GM21717 (cell line): ENCODE measurements at regions not wholly inside any gene's neighbourhood (a gene's known extent, or its start where the extent isn't known, plus 50 kb on each side); places are given as distances from the start of the nearest gene placed in this dataset.

Experiments
- ATAC-seq: cut with Tn5 transposase; IDR thresholded peaks from one replicate; pipeline ENCODE4 v1.9.1; 2021; ENCODE audit warnings: mild to moderate bottlenecking, moderate library complexity; ENCODE audit not compliant: unreplicated experiment

- no peak for ATAC-seq
These were observed 441.7 kb downstream of the CBLN2 start for GRCh38 chr18:72102412-72102811.

- no peak for ATAC-seq
These were observed 443.6 kb downstream of the CBLN2 start for GRCh38 chr18:72100465-72101004.

DNA sequence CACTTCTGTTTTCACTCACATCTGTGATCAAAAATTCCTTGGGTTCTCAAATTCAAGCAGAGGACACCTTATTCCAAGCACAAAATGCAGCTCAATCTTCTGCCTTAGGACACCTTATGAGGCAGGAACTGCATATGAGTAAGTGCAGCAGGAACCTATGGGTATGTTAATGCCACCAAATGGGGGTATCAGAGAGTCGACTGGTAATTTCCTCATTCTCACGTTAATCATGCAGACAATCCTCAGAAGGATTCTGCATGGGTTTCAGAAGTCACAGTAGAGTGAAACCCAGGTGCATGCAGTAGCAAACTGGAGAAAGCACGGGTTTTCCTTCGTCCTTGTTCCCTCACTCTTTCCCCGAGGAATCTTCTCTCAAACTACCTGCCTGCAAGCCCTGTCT is 452.8 kb downstream of the CBLN2 start:
- no peak for ATAC-seq

DNA sequence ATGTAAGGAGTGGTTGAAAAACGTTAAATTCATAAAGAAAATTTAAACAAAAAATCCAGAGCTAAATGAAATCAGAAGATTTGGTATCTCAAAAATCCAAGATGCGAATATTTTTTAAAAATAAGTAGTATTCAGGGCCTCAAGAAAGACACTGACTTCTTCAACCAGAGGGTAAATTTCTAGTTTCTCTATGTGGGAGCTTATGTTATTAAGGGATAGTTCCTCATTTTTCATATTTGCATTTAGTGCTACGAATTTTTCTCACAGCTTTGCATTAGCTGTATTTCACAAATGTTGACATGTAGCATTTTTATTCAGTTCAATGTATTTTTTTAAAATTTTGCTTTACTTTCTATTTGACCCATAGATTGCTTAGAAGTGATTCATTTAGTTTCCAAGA is 454.7 kb downstream of the CBLN2 start:
- no peak for ATAC-seq

- ATAC-seq, result no peak
These were observed 457.7 kb downstream of the CBLN2 start for GRCh38 chr18:72086421-72086820.

DNA sequence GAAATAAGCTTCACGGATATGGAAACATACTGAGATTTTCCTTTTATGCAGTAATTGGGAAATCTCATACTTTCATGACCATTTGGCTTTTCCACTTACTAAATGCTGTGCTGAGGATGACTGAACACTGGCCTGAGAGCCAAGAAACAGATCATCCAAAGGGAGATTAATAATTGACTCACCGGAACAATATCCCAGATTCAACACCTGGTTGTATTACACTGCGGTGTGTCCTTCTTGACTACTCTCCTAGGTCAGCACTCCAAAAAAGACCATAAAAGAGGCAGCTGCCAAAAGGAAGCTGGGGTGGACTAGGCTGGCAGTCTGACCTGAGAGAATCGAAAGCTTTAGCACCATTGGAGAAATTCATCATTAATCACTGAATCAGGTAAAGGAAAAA is 469.1 kb downstream of the CBLN2 start:
- ATAC-seq, result no peak

DNA sequence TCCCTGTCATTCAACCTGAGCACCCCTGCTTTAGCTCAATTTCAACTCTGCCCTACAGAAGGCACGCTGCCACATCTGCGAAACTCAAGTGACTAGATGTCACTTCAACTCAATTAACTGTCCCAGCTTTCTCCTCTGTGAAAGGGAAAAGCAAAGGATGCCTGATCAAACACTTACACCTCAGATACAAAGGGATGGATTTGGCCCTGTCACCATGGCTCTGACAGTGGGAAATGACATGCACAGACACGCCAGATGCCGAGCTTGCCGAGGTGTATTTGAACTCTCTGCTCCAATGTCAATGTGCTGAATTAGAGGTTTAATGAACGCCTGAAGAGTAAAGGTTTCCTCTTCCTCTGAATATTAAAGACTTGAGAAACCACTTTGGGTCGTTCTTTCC is 481.1 kb downstream of the CBLN2 start:
- no peak for ATAC-seq

DNA sequence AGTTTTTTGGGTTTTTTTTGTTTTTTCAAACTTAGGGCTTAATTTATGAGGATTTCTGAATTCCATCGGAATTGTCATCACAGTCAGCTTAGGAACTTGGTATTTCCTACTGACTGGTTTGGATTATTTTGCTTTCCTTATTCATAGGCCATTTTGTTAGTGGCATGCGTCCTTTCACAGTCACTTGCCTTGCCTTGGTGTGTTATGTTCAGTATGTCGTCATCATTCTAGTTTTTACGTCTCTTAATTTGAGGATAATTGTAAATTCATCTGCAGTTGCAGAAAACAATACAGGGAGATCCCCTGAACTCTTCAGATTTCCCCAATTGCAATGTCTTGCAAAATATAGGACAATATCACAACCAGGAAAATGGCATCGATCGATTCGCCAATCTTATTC is 485.3 kb downstream of the CBLN2 start:
- no peak for ATAC-seq

DNA sequence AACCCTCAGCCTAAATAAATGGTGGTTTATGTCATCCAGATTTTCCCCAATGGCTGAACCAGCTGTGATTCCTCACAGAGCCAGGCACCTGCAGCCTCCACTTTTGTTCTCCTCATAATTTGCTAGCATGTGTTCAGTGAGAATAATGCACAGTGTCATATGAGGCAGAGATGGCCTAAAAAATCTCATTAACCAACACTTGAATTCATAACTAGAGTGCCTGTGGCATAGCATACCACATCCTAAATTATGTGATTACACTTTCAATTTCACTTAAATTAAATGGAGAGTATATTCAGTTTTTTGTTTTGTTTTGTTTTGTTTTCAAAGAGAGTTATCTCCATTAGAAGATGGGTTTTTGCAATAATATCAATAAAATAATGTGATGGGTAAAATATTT is 488.0 kb downstream of the CBLN2 start:
- ATAC-seq, result no peak

DNA sequence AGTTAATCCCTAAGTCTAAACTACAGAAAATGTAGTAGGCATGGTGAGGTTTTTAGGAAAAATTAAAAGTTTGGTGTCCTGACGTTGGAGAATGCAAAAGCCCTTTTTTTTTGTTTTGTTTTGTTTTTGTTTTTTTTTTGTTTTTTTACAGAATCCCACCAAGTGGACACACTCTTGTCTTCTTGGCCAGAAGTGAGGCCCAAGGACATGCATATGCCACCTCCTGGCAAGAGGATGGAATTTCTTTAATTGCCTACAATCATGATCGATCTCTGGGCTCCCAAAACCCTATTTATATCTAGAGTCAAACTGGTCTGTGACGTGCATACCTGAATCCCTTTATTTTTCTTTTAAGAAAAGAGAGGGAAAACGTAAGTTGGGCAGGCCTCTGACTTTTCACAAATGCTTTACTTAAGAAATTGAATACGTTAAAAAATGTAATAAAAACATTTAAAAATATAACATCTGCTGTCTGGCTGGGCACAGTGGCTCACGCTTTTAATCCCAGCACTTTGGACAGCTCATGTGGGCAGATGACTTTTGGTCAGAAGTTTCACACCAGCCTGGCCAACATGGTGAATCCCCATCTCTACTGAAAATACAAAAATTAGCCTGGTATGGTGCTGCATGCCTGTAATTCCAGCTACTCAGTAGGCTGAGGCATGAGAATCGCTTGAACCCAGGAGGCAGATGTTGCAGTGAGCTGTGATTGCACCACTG is 502.7 kb downstream of the CBLN2 start:
- ATAC-seq, result no peak

GRCh38 chr18:72013427-72013850 is 530.7 kb downstream of the CBLN2 start:
- no peak for ATAC-seq

GRCh38 chr18:71998547-71999097 is 545.5 kb downstream of the CBLN2 start:
- ATAC-seq, result no peak

- ATAC-seq, result no peak
These were observed 548.2 kb downstream of the CBLN2 start for GRCh38 chr18:71995904-71996465.

GRCh38 chr18:71994273-71994672 is 549.9 kb downstream of the CBLN2 start:
- ATAC-seq, result no peak

- ATAC-seq, result no peak
These were observed 554.5 kb downstream of the CBLN2 start for GRCh38 chr18:71989616-71990015.

DNA sequence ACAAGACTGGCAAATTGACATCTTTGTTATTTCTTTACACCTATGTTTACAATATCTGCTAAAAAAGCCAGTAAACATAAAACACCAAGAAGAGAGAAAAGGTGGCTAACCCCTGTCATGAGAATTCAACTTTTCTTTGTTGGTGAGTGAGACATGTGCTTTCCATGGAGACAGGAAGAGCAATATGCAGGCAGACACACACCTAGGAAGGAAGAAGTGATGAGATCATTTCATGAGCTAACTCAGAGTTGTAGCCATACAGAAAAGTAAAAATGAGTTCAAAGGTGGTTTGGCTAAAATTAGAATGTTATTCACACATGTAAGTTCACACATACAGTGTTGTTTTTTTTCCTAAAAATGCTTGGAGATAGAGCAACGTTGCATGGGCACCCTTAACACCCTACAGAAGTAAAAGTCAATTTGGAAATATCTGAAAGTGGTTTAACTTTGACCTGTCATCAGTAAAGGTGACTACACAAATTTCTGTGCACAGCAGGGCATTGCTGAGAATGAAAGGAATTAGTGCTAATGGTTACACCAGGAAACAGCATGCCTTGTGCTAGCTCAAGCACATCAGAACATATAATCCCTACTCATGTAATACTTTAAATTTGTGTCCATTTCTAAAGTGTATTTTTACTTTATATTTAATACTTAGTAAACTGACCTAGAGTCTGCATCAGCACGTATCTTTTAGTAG is 557.6 kb downstream of the CBLN2 start:
- ATAC-seq, result no peak

DNA sequence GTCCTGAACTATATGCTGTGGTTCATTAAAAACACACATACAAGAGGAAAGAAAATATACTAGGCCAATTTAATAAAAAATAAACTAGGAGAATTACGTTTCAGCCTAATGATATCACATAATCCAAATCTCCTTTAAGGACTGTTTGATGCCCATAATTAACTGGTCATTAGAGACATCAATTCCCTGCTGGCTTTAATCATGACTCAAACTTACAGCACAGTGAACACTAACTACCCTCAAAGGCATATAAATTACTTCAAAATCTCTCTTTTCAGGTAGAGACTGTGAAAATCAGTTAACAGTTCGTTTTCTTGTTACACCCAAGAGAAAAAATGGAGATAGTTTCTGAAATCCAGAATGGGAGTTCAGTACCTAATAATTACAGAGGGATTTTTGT is 567.4 kb downstream of the CBLN2 start:
- no peak for ATAC-seq

- no peak for ATAC-seq
These were observed 577.4 kb downstream of the CBLN2 start for GRCh38 chr18:71966791-71967190.

GRCh38 chr18:71958605-71959004 is 585.5 kb downstream of the CBLN2 start:
- ATAC-seq, result no peak

- no peak for ATAC-seq
These were observed 593.1 kb downstream of the CBLN2 start for GRCh38 chr18:71951001-71951400.

DNA sequence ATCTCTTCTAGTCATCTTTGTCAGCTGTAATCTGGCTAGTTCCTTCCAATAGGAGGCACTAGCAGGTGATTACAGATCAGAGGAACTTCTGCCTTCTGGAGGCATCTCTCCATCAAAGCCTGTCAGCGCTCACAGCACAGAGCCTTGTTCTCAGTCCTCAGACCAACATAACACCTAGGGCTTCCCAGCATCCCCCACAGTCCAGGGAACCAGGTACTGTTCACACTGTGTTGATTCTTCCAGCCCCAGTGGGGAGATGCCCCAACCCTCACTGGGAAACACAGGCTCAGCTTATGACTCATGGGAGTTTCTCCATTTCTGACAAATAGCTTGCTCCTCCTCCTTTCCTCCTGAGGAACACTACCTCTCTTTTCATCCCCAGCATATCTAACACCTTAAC is 601.7 kb downstream of the CBLN2 start:
- ATAC-seq, result no peak

GRCh38 chr18:71939483-71939882 is 604.7 kb downstream of the CBLN2 start:
- no peak for ATAC-seq
